HFFc6 (cell line): ENCODE measurements at regions not wholly inside any gene's neighbourhood (a gene's known extent, or its start where the extent isn't known, plus 50 kb on each side); places are given as distances from the start of the nearest gene placed in this dataset.

Experiments
- DNase-seq: peaks from one replicate; pipeline ENCODE4 v3.0.0-alpha.2; 2018
- H3K27ac Mint-ChIP-seq: 2 replicates; pipeline ENCODE4 v1.8.0; 2020; ENCODE audit warnings: mild to moderate bottlenecking, mixed read lengths
- H3K27me3 Mint-ChIP-seq: 2 replicates; pipeline ENCODE4 v1.8.0; 2021; ENCODE audit warnings: mild to moderate bottlenecking, moderate library complexity, mixed read lengths; ENCODE audit not compliant: insufficient read depth
- H3K36me3 Mint-ChIP-seq: 2 replicates; pipeline ENCODE4 v1.8.0; 2021; ENCODE audit warnings: low read depth, mixed read lengths
- H3K4me1 Mint-ChIP-seq: 2 replicates; pipeline ENCODE4 v1.8.0; 2020; ENCODE audit warnings: low read depth, mixed read lengths
- H3K4me3 Mint-ChIP-seq: 2 replicates; pipeline ENCODE4 v1.8.0; 2020; ENCODE audit warnings: mild to moderate bottlenecking, moderate library complexity, mixed read lengths
- H3K9me3 Mint-ChIP-seq: 2 replicates; pipeline ENCODE4 v1.8.0; 2020; ENCODE audit warnings: mild to moderate bottlenecking, mixed read lengths
- CTCF ChIP-seq: fragments of 200-600 bp; sonication (generic); IDR thresholded peaks from 2 replicates; pipeline ENCODE4 v1.5.0; 2021; ENCODE audit warnings: antibody characterized with exemption, mild to moderate bottlenecking

- H3K27me3 Mint-ChIP-seq: peaks cover 2% of the 10 kb centered on the region; the same call in 1 of the 2 replicates
- H3K4me1 Mint-ChIP-seq: no peaks in the 10 kb centered on the region
- no peak overlapping the region for H3K27ac Mint-ChIP-seq
- no peak for DNase-seq
- H3K9me3 Mint-ChIP-seq: no peaks in the 10 kb centered on the region
- H3K36me3 Mint-ChIP-seq: no peaks in the 10 kb centered on the region
- TF ChIP-seq CTCF: no peak
- no peak overlapping the region for H3K4me3 Mint-ChIP-seq
Observed at GRCh38 chr2:204027091-204027490, 90.5 kb downstream of the ICOS start.

DNA sequence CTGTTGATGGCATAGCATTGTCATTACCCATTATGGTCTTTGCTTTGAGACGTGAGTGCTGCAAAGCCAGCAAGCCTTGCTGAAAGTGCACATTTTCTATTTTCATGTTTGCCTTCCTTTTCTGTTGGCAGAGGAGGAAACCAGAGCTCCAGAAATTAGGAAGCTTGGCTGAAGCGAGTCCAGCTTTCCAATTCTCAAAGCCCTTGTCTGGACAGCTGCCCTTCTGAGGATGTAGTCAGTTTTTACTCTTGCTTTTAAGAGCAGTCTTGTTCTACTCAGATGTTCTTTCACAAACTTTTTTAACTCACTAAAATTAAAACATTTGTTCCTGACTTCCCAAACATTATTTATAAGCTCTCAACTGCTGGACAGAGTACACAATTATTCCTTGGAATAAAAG is 93.8 kb downstream of the ICOS start:
- no peak overlapping the region for H3K4me3 Mint-ChIP-seq
- no peak for TF ChIP-seq CTCF
- DNase-seq: no peak
- H3K27me3 Mint-ChIP-seq: peaks cover 2% of the 10 kb centered on the region; the same call in 1 of the 2 replicates
- H3K27ac Mint-ChIP-seq: no peak overlapping the region
- no peaks in the 10 kb centered on the region for H3K4me1 Mint-ChIP-seq
- no peaks in the 10 kb centered on the region for H3K9me3 Mint-ChIP-seq
- no peaks in the 10 kb centered on the region for H3K36me3 Mint-ChIP-seq

GRCh38 chr2:204031056-204031455 is 94.5 kb downstream of the ICOS start:
- Mint-ChIP-seq H3K4me1 (no peaks in the 10 kb centered on the region), H3K9me3 (no peaks in the 10 kb centered on the region), H3K4me3 (no peak overlapping the region), H3K27me3 (peaks cover 3% of the 10 kb centered on the region; the same call in 1 of the 2 replicates), H3K36me3 (no peaks in the 10 kb centered on the region), H3K27ac (no peak overlapping the region)
- no peak for TF ChIP-seq CTCF
- no peak for DNase-seq

GRCh38 chr2:204032301-204032700 is 95.7 kb downstream of the ICOS start:
- peaks cover 4% of the 10 kb centered on the region; the same call in 1 of the 2 replicates for H3K27me3 Mint-ChIP-seq
- no peaks in the 10 kb centered on the region for H3K4me1 Mint-ChIP-seq

DNA sequence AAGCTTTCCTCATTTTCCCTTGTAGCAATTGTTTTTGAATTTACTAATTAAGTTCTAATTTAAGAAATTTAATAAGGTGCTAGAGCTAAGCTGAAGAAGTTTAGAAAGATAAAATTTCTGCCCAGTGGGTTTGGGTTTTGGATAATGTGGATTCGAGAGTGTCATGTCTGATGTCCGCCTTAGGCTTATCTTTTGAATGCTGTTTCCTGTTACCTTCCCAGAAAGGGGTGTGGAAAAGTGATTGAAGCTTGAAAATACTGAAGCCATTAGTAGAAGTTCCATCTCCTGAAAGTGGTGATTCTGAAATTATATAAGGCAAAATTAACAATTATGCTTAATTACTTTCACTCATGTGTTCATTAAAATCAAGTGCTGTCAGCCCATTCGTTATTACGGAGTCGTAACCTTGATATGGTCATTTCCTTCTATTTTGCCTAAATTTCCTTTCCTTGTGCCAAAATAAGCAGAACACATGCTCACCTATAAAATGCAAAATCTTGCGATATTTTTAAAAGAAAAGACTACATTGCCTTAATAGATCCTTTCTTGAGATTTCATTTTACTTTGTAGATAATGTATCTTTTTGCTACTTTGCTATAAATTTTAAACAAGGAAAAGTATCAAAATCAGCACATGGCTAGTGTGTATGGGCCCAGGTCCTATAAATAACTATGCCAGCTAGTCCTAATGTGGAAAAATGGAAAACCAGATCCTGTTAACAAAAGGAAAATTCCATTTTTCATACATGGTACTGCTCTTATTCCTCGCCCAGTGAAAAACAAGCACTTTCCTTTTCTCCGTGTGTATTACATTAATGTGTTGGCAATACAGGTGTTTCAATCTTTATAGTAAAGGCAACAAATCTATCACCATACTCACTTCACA is 97.3 kb downstream of the ICOS start:
- Mint-ChIP-seq H3K9me3 (no peaks in the 10 kb centered on the region), H3K27me3 (peaks cover 4% of the 10 kb centered on the region), H3K36me3 (no peaks in the 10 kb centered on the region), H3K4me3 (no peak overlapping the region), H3K27ac (no peak overlapping the region), H3K4me1 (no peaks in the 10 kb centered on the region)
- TF ChIP-seq CTCF: no peak
- DNase-seq: no peak

More at GRCh38 chr2:204032301-204032700, 95.7 kb downstream of the ICOS start:
- H3K36me3 Mint-ChIP-seq: no peaks in the 10 kb centered on the region
- DNase-seq: no peak
- no peak for TF ChIP-seq CTCF
- H3K27ac Mint-ChIP-seq: no peak overlapping the region
- H3K9me3 Mint-ChIP-seq: no peaks in the 10 kb centered on the region
- H3K4me3 Mint-ChIP-seq: no peak overlapping the region
